HEK293 (cell line): ENCODE measurements at regions not wholly inside any gene's neighbourhood (a gene's known extent, or its start where the extent isn't known, plus 50 kb on each side); places are given as distances from the start of the nearest gene placed in this dataset.

Experiments
- CTCF ChIA-PET: fragments of 350-600 bp; formaldehyde crosslinking; extraction: SDS; loops from one replicate; lab custom pipeline; 2021; ENCODE audit warnings: antibody characterized with exemption; lab: Yijun Ruan, JAX
- POLR2A ChIA-PET: fragments of 300-600 bp; formaldehyde crosslinking; extraction: SDS; loops from one replicate; lab custom pipeline; 2020; ENCODE audit warnings: antibody characterized with exemption, inconsistent platforms; lab: Yijun Ruan, JAX
- H3K27ac ChIP-seq: fragments of 200-500 bp; sonication (Bioruptor generic); 2 replicates; pipeline ENCODE4 v1.5.1; 2014; ENCODE audit warnings: low read depth, low read length, control low read depth, inconsistent platforms; ENCODE audit errors: extremely low read depth
- H3K36me3 ChIP-seq, 2 experiments: fragments of 200-500 bp in 1 of 2; sonication (Bioruptor generic) in 1 of 2; 1 replicate in 1 of 2; 2 replicates in 1 of 2; pipeline ENCODE4 v1.5.1; 2014 to 2017; ENCODE audit warnings: inconsistent platforms in 2 of 2, low read length in 2 of 2; ENCODE audit not compliant: control insufficient read depth in 2 of 2, insufficient read depth in 1 of 2
- H3K4me1 ChIP-seq: fragments of 200-500 bp; sonication (Bioruptor generic); 2 replicates; pipeline ENCODE4 v1.5.1; 2014; ENCODE audit warnings: mild to moderate bottlenecking, low read length, inconsistent platforms; ENCODE audit not compliant: control insufficient read depth, insufficient read depth
- H3K4me3 ChIP-seq: 2 replicates; pipeline ENCODE4 v1.5.1; 2011; ENCODE audit warnings: low read depth, mild to moderate bottlenecking, control low read depth, low read length, moderate library complexity
- H3K9me3 ChIP-seq: fragments of 200-500 bp; sonication (Bioruptor generic); 2 replicates; pipeline ENCODE4 v1.5.1; 2014; ENCODE audit warnings: low read depth, low read length, inconsistent platforms; ENCODE audit not compliant: control insufficient read depth, insufficient read depth
- GFI1B ChIP-seq: fragments of 450-650 bp; formaldehyde crosslinking; IDR thresholded peaks from 2 replicates; pipeline ENCODE4 v1.5.1; 2016; ENCODE audit warnings: missing biosample characterization, missing genetic modification characterization
- KLF8 ChIP-seq: fragments of 450-650 bp; formaldehyde crosslinking; IDR thresholded peaks from 2 replicates; pipeline ENCODE4 v1.5.1; 2016; ENCODE audit warnings: missing biosample characterization, missing genetic modification characterization
- RBAK ChIP-seq: fragments of 450-650 bp; formaldehyde crosslinking; IDR thresholded peaks from 2 replicates; pipeline ENCODE4 v1.5.1; 2016; ENCODE audit warnings: missing biosample characterization, missing genetic modification characterization
- WT1 ChIP-seq: fragments of 450-650 bp; formaldehyde crosslinking; IDR thresholded peaks from 2 replicates; pipeline ENCODE4 v1.5.1; 2016; ENCODE audit warnings: missing biosample characterization, missing genetic modification characterization
- ZBTB48 ChIP-seq: fragments of 450-650 bp; formaldehyde crosslinking; IDR thresholded peaks from 2 replicates; pipeline ENCODE4 v1.5.1; 2016; ENCODE audit warnings: missing biosample characterization, missing genetic modification characterization
- ZBTB8A ChIP-seq: fragments of 450-650 bp; formaldehyde crosslinking; IDR thresholded peaks from 2 replicates; pipeline ENCODE4 v1.5.1; 2016; ENCODE audit warnings: missing biosample characterization, missing genetic modification characterization
- ZFP3 ChIP-seq: fragments of 450-650 bp; formaldehyde crosslinking; IDR thresholded peaks from 2 replicates; pipeline ENCODE4 v1.5.1; 2016; ENCODE audit warnings: low read depth, missing biosample characterization, missing genetic modification characterization
- ZNF146 ChIP-seq: fragments of 450-650 bp; formaldehyde crosslinking; IDR thresholded peaks from 2 replicates; pipeline ENCODE4 v1.5.1; 2016; ENCODE audit warnings: missing biosample characterization, missing genetic modification characterization
- ZNF157 ChIP-seq: fragments of 450-650 bp; formaldehyde crosslinking; IDR thresholded peaks from 2 replicates; pipeline ENCODE4 v1.5.1; 2016; ENCODE audit warnings: missing biosample characterization, missing genetic modification characterization
- ZNF211 ChIP-seq: fragments of 450-650 bp; formaldehyde crosslinking; IDR thresholded peaks from 2 replicates; pipeline ENCODE4 v1.5.1; 2016; ENCODE audit warnings: low read depth, missing biosample characterization, missing genetic modification characterization
- ZNF266 ChIP-seq: fragments of 450-650 bp; formaldehyde crosslinking; IDR thresholded peaks from 2 replicates; pipeline ENCODE4 v1.5.1; 2016; ENCODE audit warnings: missing biosample characterization, missing genetic modification characterization, low read depth
- ZNF560 ChIP-seq: fragments of 450-650 bp; formaldehyde crosslinking; IDR thresholded peaks from 2 replicates; pipeline ENCODE4 v1.5.1; 2017; ENCODE audit warnings: missing biosample characterization, missing genetic modification characterization, borderline replicate concordance
- ZNF596 ChIP-seq: fragments of 450-650 bp; IDR thresholded peaks from 2 replicates; pipeline ENCODE4 v1.5.0; 2018; ENCODE audit warnings: missing biosample characterization, mild to moderate bottlenecking, missing genetic modification characterization, moderate library complexity
- ZNF701 ChIP-seq: fragments of 450-650 bp; formaldehyde crosslinking; IDR thresholded peaks from 2 replicates; pipeline ENCODE4 v1.5.1; 2016; ENCODE audit warnings: missing biosample characterization, missing genetic modification characterization
- ZNF776 ChIP-seq: fragments of 450-650 bp; formaldehyde crosslinking; IDR thresholded peaks from 2 replicates; pipeline ENCODE4 v1.5.0; 2017; ENCODE audit warnings: missing biosample characterization, missing genetic modification characterization, borderline replicate concordance
- ZSCAN23 ChIP-seq: fragments of 450-650 bp; formaldehyde crosslinking; IDR thresholded peaks from 2 replicates; pipeline ENCODE4 v1.5.1; 2016; ENCODE audit warnings: missing biosample characterization, missing genetic modification characterization
- TF ChIP-seq, protein P1 (sequence below): fragments of 450-650 bp; formaldehyde crosslinking; IDR thresholded peaks from 2 replicates; pipeline ENCODE4 v1.5.1; 2016; ENCODE audit warnings: missing biosample characterization, missing genetic modification characterization
- TF ChIP-seq, protein P2 (sequence below): fragments of 450-650 bp; formaldehyde crosslinking; IDR thresholded peaks from 2 replicates; pipeline ENCODE4 v1.5.1; 2016; ENCODE audit warnings: missing biosample characterization, missing genetic modification characterization
- TF ChIP-seq, protein P3 (sequence below): fragments of 450-650 bp; formaldehyde crosslinking; IDR thresholded peaks from 2 replicates; pipeline ENCODE4 v1.5.1; 2016; ENCODE audit warnings: missing biosample characterization, missing genetic modification characterization
- TF ChIP-seq, protein P4 (sequence below): fragments of 450-650 bp; formaldehyde crosslinking; IDR thresholded peaks from 2 replicates; pipeline ENCODE4 v1.5.1; 2016; ENCODE audit warnings: missing biosample characterization, missing genetic modification characterization

DNA sequence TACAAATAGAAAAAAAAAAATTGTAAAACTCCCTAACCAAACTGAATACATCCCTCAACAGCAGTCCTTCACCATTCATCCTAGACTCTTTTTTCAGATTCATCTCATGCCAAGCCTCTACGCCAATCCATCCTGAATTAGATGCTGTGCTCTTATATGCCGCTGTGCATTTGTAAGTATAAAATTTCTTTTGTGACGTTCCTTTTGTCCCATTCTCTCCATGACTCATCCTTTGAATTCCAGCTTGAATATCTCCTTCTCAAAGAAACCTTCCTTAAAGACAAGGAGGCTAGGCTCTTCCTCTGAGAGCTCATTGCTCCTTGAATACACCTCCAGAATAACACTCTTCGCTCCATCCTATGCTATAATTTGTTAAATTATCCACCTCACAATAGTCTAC is 359.2 kb downstream of the RMST start:
- Histone ChIP-seq H3K4me1 (no peaks in the 10 kb centered on the region), H3K27ac (no peak overlapping the region), H3K9me3 (no peaks in the 10 kb centered on the region), H3K36me3 (no peaks in the 10 kb centered on the region), H3K4me3 (no peak overlapping the region)
- TF ChIP-seq, protein P1, sequence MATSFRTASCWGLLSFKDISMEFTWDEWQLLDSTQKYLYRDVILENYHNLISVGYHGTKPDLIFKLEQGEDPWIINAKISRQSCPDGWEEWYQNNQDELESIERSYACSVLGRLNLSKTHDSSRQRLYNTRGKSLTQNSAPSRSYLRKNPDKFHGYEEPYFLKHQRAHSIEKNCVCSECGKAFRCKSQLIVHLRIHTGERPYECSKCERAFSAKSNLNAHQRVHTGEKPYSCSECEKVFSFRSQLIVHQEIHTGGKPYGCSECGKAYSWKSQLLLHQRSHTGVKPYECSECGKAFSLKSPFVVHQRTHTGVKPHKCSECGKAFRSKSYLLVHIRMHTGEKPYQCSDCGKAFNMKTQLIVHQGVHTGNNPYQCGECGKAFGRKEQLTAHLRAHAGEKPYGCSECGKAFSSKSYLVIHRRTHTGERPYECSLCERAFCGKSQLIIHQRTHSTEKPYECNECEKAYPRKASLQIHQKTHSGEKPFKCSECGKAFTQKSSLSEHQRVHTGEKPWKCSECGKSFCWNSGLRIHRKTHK = no peak
- TF ChIP-seq ZNF157 (tag by site-specific recombination) = no peak
- POLR2A ChIA-PET = no interaction called here
- CTCF ChIA-PET = no interaction called here

DNA sequence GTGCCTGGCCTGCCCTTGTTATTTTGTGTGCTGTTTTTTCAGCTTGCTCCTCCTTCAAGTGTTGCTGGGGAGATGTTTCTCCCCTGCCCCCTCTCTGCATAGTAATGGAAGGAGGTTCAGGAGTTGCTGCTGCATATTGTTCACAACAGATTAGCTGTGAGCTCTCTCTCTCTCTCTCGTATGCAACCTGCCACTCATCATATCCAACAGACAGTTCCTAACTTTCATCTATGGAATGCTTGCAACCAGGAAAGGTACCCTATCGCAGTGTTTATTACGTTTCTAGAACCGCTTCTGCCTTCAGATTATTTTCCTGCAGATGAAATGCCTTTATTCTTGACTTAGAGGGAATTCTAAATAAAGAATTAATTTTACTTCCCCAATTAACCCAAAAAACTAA is 372.9 kb downstream of the RMST start:
- Histone ChIP-seq H3K4me3 (no peak overlapping the region), H3K4me1 (no peaks in the 10 kb centered on the region), H3K27ac (no peak overlapping the region), H3K9me3 (no peaks in the 10 kb centered on the region), H3K36me3 (no peaks in the 10 kb centered on the region)
- ChIA-PET CTCF (interaction anchor here (0.6 kb wide), 1 partner anchor 124 kb away, joined by 3 read pairs; no protein-coding TSS in a partner anchor), POLR2A (no interaction called here)
- TF ChIP-seq ZNF596 (tag by site-specific recombination) = no peak
- no peak for TF ChIP-seq ZBTB8A (tag by site-specific recombination)
- TF ChIP-seq, protein P2, sequence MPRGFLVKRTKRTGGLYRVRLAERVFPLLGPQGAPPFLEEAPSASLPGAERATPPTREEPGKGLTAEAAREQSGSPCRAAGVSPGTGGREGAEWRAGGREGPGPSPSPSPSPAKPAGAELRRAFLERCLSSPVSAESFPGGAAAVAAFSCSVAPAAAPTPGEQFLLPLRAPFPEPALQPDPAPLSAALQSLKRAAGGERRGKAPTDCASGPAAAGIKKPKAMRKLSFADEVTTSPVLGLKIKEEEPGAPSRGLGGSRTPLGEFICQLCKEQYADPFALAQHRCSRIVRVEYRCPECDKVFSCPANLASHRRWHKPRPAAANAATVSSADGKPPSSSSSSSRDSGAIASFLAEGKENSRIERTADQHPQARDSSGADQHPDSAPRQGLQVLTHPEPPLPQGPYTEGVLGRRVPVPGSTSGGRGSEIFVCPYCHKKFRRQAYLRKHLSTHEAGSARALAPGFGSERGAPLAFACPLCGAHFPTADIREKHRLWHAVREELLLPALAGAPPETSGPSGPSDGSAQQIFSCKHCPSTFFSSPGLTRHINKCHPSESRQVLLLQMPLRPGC = no peak
- TF ChIP-seq ZNF776 (tag by site-specific recombination) = no peak
- TF ChIP-seq, protein P3, sequence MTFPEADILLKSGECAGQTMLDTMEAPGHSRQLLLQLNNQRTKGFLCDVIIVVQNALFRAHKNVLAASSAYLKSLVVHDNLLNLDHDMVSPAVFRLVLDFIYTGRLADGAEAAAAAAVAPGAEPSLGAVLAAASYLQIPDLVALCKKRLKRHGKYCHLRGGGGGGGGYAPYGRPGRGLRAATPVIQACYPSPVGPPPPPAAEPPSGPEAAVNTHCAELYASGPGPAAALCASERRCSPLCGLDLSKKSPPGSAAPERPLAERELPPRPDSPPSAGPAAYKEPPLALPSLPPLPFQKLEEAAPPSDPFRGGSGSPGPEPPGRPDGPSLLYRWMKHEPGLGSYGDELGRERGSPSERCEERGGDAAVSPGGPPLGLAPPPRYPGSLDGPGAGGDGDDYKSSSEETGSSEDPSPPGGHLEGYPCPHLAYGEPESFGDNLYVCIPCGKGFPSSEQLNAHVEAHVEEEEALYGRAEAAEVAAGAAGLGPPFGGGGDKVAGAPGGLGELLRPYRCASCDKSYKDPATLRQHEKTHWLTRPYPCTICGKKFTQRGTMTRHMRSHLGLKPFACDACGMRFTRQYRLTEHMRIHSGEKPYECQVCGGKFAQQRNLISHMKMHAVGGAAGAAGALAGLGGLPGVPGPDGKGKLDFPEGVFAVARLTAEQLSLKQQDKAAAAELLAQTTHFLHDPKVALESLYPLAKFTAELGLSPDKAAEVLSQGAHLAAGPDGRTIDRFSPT = no peak
- TF ChIP-seq ZSCAN23 (tag by site-specific recombination) = no peak
- TF ChIP-seq ZNF211 (tag by site-specific recombination) = no peak
- no peak for TF ChIP-seq ZBTB48 (tag by site-specific recombination)
- TF ChIP-seq ZNF266 (tag by site-specific recombination) = no peak
- TF ChIP-seq GFI1B (tag by site-specific recombination) = no peak
- TF ChIP-seq RBAK = no peak
- no peak for TF ChIP-seq WT1

DNA sequence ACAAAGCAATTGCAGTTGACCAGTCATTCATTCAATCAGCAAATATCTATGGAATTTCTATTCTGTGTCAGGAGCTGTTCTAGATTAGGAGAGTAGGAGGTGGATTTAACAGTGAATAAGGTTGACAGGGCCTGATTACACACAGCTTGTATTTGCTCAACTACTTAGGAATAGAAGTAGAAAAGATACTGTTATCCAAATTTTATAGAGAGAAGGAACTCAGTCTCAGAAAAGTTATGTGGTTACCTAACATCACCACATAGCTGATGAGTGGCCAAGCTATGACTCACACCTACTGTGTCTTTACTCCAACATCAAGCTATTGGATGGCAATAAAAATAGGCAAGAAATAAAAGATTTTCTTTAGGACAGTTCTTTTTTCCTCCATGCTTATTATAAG is 374.8 kb downstream of the RMST start:
- ChIA-PET POLR2A (no interaction called here), CTCF (interaction anchor here (0.5 kb wide), 1 partner anchor 20 kb away, joined by 3 read pairs; no protein-coding TSS in a partner anchor)
- no peak overlapping the region for H3K27ac ChIP-seq
- H3K36me3 ChIP-seq = no peaks in the 10 kb centered on the region
- no peaks in the 10 kb centered on the region for H3K9me3 ChIP-seq
- no peak for TF ChIP-seq ZNF146 (tag by site-specific recombination)
- TF ChIP-seq ZNF560 (tag by site-specific recombination) = no peak
- TF ChIP-seq ZNF701 (tag by site-specific recombination) = no peak
- TF ChIP-seq ZFP3 (tag by site-specific recombination) = no peak
- TF ChIP-seq, protein P4, sequence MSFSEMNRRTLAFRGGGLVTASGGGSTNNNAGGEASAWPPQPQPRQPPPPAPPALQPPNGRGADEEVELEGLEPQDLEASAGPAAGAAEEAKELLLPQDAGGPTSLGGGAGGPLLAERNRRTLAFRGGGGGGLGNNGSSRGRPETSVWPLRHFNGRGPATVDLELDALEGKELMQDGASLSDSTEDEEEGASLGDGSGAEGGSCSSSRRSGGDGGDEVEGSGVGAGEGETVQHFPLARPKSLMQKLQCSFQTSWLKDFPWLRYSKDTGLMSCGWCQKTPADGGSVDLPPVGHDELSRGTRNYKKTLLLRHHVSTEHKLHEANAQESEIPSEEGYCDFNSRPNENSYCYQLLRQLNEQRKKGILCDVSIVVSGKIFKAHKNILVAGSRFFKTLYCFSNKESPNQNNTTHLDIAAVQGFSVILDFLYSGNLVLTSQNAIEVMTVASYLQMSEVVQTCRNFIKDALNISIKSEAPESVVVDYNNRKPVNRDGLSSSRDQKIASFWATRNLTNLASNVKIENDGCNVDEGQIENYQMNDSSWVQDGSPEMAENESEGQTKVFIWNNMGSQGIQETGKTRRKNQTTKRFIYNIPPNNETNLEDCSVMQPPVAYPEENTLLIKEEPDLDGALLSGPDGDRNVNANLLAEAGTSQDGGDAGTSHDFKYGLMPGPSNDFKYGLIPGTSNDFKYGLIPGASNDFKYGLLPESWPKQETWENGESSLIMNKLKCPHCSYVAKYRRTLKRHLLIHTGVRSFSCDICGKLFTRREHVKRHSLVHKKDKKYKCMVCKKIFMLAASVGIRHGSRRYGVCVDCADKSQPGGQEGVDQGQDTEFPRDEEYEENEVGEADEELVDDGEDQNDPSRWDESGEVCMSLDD = no peak
- TF ChIP-seq KLF8 (tag by site-specific recombination) = no peak
- no peaks in the 10 kb centered on the region for H3K4me1 ChIP-seq
- no peak overlapping the region for H3K4me3 ChIP-seq
